Kidney (tissue), 13 donors: ENCODE measurements at regions not wholly inside any gene's neighbourhood (a gene's known extent, or its start where the extent isn't known, plus 50 kb on each side); places are given as distances from the start of the nearest gene placed in this dataset.

Source experiments
- DNase-seq, 5 donors: peaks; one replicate each; pipeline ENCODE4 v3.0.0-alpha.2; 2013 to 2020
- FAIRE-seq: peaks from 2 replicates; lab custom pipeline; 2012; peaks lifted over from hg19 to GRCh38; lab: Jason Lieb, UNC
- H3K27ac ChIP-seq, 2 donors: one replicate each; pipeline ENCODE4 v1.7.0; 2013; ENCODE audit warnings: low read depth in 2 of 2, low read length in 2 of 2, inconsistent platforms in 1 of 2
- H3K27me3 ChIP-seq: one replicate; pipeline ENCODE4 v1.7.1; 2013; ENCODE audit warnings: low read length, inconsistent platforms; ENCODE audit not compliant: control insufficient read depth, insufficient read depth
- H3K36me3 ChIP-seq, 3 donors: one replicate each; pipeline versions ENCODE4 v1.7.0 to v1.7.1; 2013; ENCODE audit warnings: low read length in 3 of 3, control low read depth in 1 of 3, inconsistent platforms in 1 of 3; ENCODE audit not compliant: insufficient read depth in 3 of 3, control insufficient read depth in 2 of 3
- H3K4me1 ChIP-seq, 3 donors: one replicate each; pipeline versions ENCODE4 v1.7.0 to v1.7.1; 2013; ENCODE audit warnings: low read length in 3 of 3, inconsistent platforms in 1 of 3, low read depth in 1 of 3; ENCODE audit not compliant: control insufficient read depth in 2 of 3, insufficient read depth in 2 of 3
- H3K4me3 ChIP-seq, 3 donors: one replicate each; pipeline versions ENCODE4 v1.7.0 to v1.8.1; 2013; ENCODE audit warnings: low read length in 3 of 3, control low read depth in 1 of 3, inconsistent platforms in 1 of 3
- H3K9ac ChIP-seq, 3 donors: one replicate each; pipeline versions ENCODE4 v1.7.0 to v1.7.1; 2013; ENCODE audit warnings: low read length in 3 of 3, control low read depth in 1 of 3, inconsistent platforms in 1 of 3
- H3K9me3 ChIP-seq, 3 donors: one replicate each; pipeline versions ENCODE4 v1.7.0 to v1.7.1; 2013; ENCODE audit warnings: low read length in 3 of 3, control low read depth in 1 of 3, inconsistent platforms in 1 of 3; ENCODE audit not compliant: control insufficient read depth in 2 of 3, insufficient read depth in 1 of 3
- intact Hi-C: fragments of 100-400 bp; cut with DNase I; formaldehyde crosslinking; loops from one replicate; pipeline ENCODE4 v1.11.1; 2022
- TF ChIP-seq, protein P1 (sequence below): IDR thresholded peaks from 3 replicates; pipeline ENCODE4 v1.5.1; 2012; ENCODE audit warnings: mild to moderate bottlenecking, moderate library complexity, borderline replicate concordance; ENCODE audit not compliant: insufficient read depth; ENCODE audit errors: extremely low read depth
- donor health status: control.
- donor health status: control.
- donor health status: control.
- donor health status: control.
- donor health status: control.
- donor health status: DM: yes; HTN: yes; CAD: no.
- donor health status: Normal renal cell carcinoma (clear cell type).

DNA sequence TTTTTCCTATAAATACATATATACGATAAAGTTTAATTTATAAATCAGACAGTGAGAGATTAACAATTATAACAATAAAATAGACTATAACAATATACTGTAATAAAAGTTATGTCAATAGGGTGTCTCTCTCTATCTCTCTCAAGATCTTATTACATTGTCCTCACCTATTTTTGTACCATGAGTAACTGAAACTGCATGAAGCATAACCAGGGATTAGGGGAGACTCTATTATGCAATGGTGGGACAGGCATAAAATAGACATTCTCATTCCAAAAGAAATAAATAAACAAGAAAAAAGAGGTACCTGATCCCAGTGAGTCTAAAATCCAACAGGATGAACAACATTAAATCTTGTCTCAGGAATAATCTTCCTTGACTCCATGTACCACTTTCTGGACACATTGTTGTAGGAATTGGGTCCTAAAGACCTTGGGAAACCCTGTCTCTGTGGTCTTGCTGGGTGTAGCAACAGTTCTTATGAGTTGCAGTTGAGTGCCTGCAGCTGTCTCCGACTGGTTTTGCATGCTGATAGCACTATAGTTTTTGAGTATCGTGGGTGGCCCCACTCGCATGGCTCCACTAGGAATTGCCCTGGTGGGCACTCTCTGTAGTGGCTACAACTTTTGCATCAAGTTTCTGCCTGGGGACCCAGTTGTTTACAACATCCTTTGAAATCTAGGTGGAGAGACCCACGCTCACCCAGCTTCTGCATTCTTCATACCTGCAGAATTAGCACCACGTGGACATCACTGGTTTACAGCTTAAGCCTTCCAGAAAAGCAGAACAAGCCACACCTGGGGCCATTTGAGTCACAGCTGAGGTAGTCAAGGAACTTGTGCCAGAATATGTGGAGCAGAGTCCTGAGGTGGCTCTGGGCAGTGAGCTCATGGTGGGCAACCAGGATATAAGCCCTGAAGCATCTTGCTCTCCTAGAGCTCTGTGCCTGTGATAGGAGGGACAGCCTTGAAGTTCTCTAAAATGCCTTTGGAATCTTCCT is 204.7 kb downstream of the KITLG start:
- DNase-seq, result peak in 1 of 5 donors; percentile 29
- Histone ChIP-seq H3K27me3 (no peaks in the 10 kb centered on the region), H3K4me1 (no peaks in the 10 kb centered on the region), H3K9ac (no peak overlapping the region), H3K9me3 (no peaks in the 10 kb centered on the region), H3K36me3 (no peaks in the 10 kb centered on the region), H3K4me3 (no peak overlapping the region), H3K27ac (no peak overlapping the region)
- no peak for FAIRE-seq
- TF ChIP-seq, protein P1, sequence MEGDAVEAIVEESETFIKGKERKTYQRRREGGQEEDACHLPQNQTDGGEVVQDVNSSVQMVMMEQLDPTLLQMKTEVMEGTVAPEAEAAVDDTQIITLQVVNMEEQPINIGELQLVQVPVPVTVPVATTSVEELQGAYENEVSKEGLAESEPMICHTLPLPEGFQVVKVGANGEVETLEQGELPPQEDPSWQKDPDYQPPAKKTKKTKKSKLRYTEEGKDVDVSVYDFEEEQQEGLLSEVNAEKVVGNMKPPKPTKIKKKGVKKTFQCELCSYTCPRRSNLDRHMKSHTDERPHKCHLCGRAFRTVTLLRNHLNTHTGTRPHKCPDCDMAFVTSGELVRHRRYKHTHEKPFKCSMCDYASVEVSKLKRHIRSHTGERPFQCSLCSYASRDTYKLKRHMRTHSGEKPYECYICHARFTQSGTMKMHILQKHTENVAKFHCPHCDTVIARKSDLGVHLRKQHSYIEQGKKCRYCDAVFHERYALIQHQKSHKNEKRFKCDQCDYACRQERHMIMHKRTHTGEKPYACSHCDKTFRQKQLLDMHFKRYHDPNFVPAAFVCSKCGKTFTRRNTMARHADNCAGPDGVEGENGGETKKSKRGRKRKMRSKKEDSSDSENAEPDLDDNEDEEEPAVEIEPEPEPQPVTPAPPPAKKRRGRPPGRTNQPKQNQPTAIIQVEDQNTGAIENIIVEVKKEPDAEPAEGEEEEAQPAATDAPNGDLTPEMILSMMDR, result no peak
- intact Hi-C loops, result no loop called here

DNA sequence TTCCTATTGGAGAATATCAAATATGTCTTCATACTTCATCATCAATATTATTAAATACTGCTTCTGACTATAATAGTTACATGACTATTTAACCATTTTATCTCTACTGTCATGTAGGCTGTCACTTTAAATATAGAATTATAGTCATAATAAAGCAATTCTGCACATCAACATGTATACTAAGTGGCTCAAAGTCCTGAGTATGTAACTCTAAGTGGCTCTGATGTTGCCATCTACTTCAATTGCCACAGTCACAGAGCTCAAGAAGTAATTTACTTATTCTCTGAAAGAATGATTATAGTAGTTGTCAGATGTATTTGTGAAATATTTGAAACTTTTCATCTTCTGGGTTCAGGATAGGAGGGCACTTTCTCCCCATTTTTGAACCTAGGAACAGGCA is 202.3 kb downstream of the KITLG start:
- Histone ChIP-seq H3K36me3 (no peaks in the 10 kb centered on the region), H3K27me3 (no peaks in the 10 kb centered on the region), H3K9me3 (no peaks in the 10 kb centered on the region), H3K9ac (no peak overlapping the region), H3K4me3 (no peak overlapping the region), H3K27ac (no peak overlapping the region), H3K4me1 (no peaks in the 10 kb centered on the region)
- TF ChIP-seq, protein P1, result no peak
- intact Hi-C loops, result no loop called here
- no peak for FAIRE-seq
- DNase-seq, result no peak

DNA sequence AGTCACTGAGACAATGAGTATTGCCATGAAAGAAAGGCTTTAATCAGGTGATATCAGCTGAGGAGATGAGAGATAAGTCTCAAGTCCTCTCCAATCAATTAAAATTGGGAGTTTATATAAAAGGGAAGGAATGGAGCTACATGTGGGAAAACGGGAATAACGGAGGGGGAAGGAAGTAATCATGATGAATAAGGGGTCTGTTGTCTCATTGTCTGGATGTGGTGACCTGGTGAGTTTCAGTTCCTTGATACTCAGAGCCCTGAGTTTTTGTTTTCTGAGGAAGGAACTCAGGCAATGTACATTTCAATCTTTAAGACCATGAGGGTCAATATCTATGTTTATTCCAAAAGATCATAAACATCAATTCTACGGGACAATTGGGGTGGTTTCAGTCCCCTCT is 198.8 kb downstream of the KITLG start:
- intact Hi-C loops, result no loop called here
- FAIRE-seq, result no peak

More for the DNA sequence above, 198.8 kb downstream of the KITLG start:
- H3K27me3 ChIP-seq, result no peaks in the 10 kb centered on the region
- H3K4me3 ChIP-seq, result no peak overlapping the region
- DNase-seq, result no peak
- no peaks in the 10 kb centered on the region for H3K36me3 ChIP-seq
- no peak overlapping the region for H3K27ac ChIP-seq
- TF ChIP-seq, protein P1, result no peak
- H3K4me1 ChIP-seq, result no peaks in the 10 kb centered on the region
- no peak overlapping the region for H3K9ac ChIP-seq
- no peaks in the 10 kb centered on the region for H3K9me3 ChIP-seq
